ENCODE measurements at regions not wholly inside any gene's neighbourhood (a gene's known extent, or its start where the extent isn't known, plus 50 kb on each side); places are given as distances from the start of the nearest gene placed in this dataset.

- intact Hi-C loops (cut with micrococcal nuclease; ENCODE audit: unreplicated experiment) (no loop called here), in situ Hi-C loops (cut with HindIII; ENCODE audit: extremely low pct_ligation_motif_present, low pct_unique_long_range_greater_than_20kb) (no loop called here)
- H3K9me3 ChIP-seq (ENCODE audit: low read length), result no peaks in the 10 kb centered on the region; the same call in 1 of the 2 replicates
- no peak overlapping the region for H3K9ac ChIP-seq (ENCODE audit: insufficient read depth, low read depth, low read length)
- H3K4me3 ChIP-seq (replicated peaks in 1 of 3; ENCODE audit: insufficient read depth in 1 of 3, low read depth in 2 of 3, low read length in 3 of 3), result no peak overlapping the region
- TF ChIP-seq SKIL (CRISPR knock-in tag; IDR thresholded peaks at IDR 0.05; ENCODE audit: borderline replicate concordance), result no peak
- TF ChIP-seq ATM (IDR thresholded peaks at IDR 0.05; ENCODE audit: borderline replicate concordance), result no peak
- no peak for TF ChIP-seq MZF1 (CRISPR knock-in tag; IDR thresholded peaks at IDR 0.05; ENCODE audit: borderline replicate concordance)
- POLR2A ChIA-PET, result no interaction called here
- no TSS peak for BruUV-seq (replicated peaks)
- DNase-seq (ENCODE audit: low spot score), result no peak
- H3K79me2 ChIP-seq (ENCODE audit: insufficient read depth, low read length), result no peaks in the 10 kb centered on the region
- no peak for ATAC-seq
- 26% methylated on average over 7 of the region's 7 CpGs for WGBS (ENCODE audit: low lambda C conversion rate)
- no peaks in the 10 kb centered on the region for H3K36me3 ChIP-seq (replicated peaks in 1 of 2; ENCODE audit: control insufficient read depth in 1 of 2, insufficient read depth in 2 of 2, low read length in 2 of 2)
- no peak overlapping the region for H2AFZ ChIP-seq (ENCODE audit: low read length)
- H3K27ac ChIP-seq (ENCODE audit: extremely low read length, insufficient read depth, low read length), result no peak overlapping the region
- no peaks in the 10 kb centered on the region for H3K27me3 ChIP-seq (ENCODE audit: control insufficient read depth in 1 of 2, insufficient read depth in 2 of 2, low read length in 2 of 2)
- CTCF ChIA-PET (ENCODE audit: low intra/inter-chr PET ratio, low total read pairs), result no interaction called here
- no peak overlapping the region for H3K4me2 ChIP-seq (ENCODE audit: low read depth, low read length)
- H4K20me1 ChIP-seq (ENCODE audit: insufficient read depth, low read length), result no peaks in the 10 kb centered on the region
- no peaks in the 10 kb centered on the region for H3K4me1 ChIP-seq (ENCODE audit: insufficient read depth, low read length)
- FAIRE-seq, result no peak
These were observed 297.8 kb upstream of the SLC39A10 start for GRCh38 chr2:195359043-195359735.

- ATAC-seq, result no peak
- no peaks in the 10 kb centered on the region for H3K27me3 ChIP-seq (ENCODE audit: control insufficient read depth in 1 of 2, insufficient read depth in 2 of 2, low read length in 2 of 2)
- no peaks in the 10 kb centered on the region; the same call in 1 of the 2 replicates for H4K20me1 ChIP-seq (ENCODE audit: insufficient read depth, low read length)
- H3K79me2 ChIP-seq (ENCODE audit: insufficient read depth, low read length), result no peaks in the 10 kb centered on the region
- H3K4me3 ChIP-seq (replicated peaks in 1 of 3; ENCODE audit: insufficient read depth in 1 of 3, low read depth in 2 of 3, low read length in 3 of 3), result no peak overlapping the region
- 5% methylated on average over 4 of the region's 4 CpGs for WGBS (ENCODE audit: low lambda C conversion rate)
- H3K4me2 ChIP-seq (ENCODE audit: low read depth, low read length), result no peak overlapping the region
- no peak overlapping the region for H3K27ac ChIP-seq (ENCODE audit: extremely low read length, insufficient read depth, low read length)
- H3K9ac ChIP-seq (ENCODE audit: insufficient read depth, low read depth, low read length), result no peak overlapping the region
- intact Hi-C loops (cut with micrococcal nuclease; ENCODE audit: unreplicated experiment), result no loop called here
- no peak for DNase-seq (ENCODE audit: low spot score)
- in situ Hi-C loops (cut with HindIII; ENCODE audit: extremely low pct_ligation_motif_present, low pct_unique_long_range_greater_than_20kb), result no loop called here
- ChIA-PET POLR2A (no interaction called here), CTCF (ENCODE audit: low intra/inter-chr PET ratio, low total read pairs) (no interaction called here)
- FAIRE-seq, result no peak
- no peaks in the 10 kb centered on the region for H3K36me3 ChIP-seq (replicated peaks in 1 of 2; ENCODE audit: control insufficient read depth in 1 of 2, insufficient read depth in 2 of 2, low read length in 2 of 2)
- no peaks in the 10 kb centered on the region for H3K9me3 ChIP-seq (ENCODE audit: low read length)
- no peaks in the 10 kb centered on the region for H3K4me1 ChIP-seq (ENCODE audit: insufficient read depth, low read length)
- no TSS peak for BruUV-seq (replicated peaks)
- no peak overlapping the region for H2AFZ ChIP-seq (ENCODE audit: low read length)
- TF ChIP-seq ARNTL (CRISPR knock-in tag; IDR thresholded peaks at IDR 0.05) (no peak), IKZF5 (CRISPR knock-in tag; IDR thresholded peaks at IDR 0.05) (no peak), HNRNPL (IDR thresholded peaks at IDR 0.05; ENCODE audit: low read depth, low read length) (no peak), CREBL2 (CRISPR knock-in tag; IDR thresholded peaks at IDR 0.05; ENCODE audit: borderline replicate concordance) (no peak), TRAFD1 (CRISPR knock-in tag; IDR thresholded peaks at IDR 0.05; ENCODE audit: borderline replicate concordance) (no peak), GZF1 (CRISPR knock-in tag; IDR thresholded peaks at IDR 0.05) (no peak)
These were observed 300.0 kb upstream of the SLC39A10 start for GRCh38 chr2:195356920-195357440.
